Mesenchymal stem cell (in vitro differentiated cells and primary cell): ENCODE measurements at regions not wholly inside any gene's neighbourhood (a gene's known extent, or its start where the extent isn't known, plus 50 kb on each side); places are given as distances from the start of the nearest gene placed in this dataset.

ENCODE experiments used
- DNase-seq: peaks from one replicate; pipeline ENCODE4 v3.0.0-alpha.2; 2013
- H2AFZ ChIP-seq: one replicate; pipeline ENCODE4 v1.6.1; 2013; ENCODE audit warnings: low read depth, mild to moderate bottlenecking, control low read depth, inconsistent platforms, low read length, moderate library complexity
- H2AK5ac ChIP-seq: 2 replicates; pipeline ENCODE4 v1.6.1; 2013; ENCODE audit warnings: low read length, moderate library complexity, mild to moderate bottlenecking, inconsistent platforms; ENCODE audit not compliant: severe bottlenecking
- H2BK120ac ChIP-seq: one replicate; pipeline ENCODE4 v1.6.1; 2013; ENCODE audit warnings: low read depth, mild to moderate bottlenecking, inconsistent platforms, low read length, moderate library complexity
- H2BK12ac ChIP-seq, 2 experiments: one replicate each; pipeline ENCODE4 v1.6.1; 2013; ENCODE audit warnings: inconsistent platforms in 2 of 2, low read length in 2 of 2, mild to moderate bottlenecking in 2 of 2, moderate library complexity in 2 of 2, control low read depth in 1 of 2
- H2BK15ac ChIP-seq: one replicate; pipeline ENCODE4 v1.6.1; 2013; ENCODE audit warnings: mild to moderate bottlenecking, low read depth, inconsistent platforms; ENCODE audit not compliant: poor library complexity, severe bottlenecking
- H2BK5ac ChIP-seq: 2 replicates; pipeline ENCODE4 v1.6.1; 2013; ENCODE audit warnings: low read depth, mild to moderate bottlenecking, low read length, control low read depth, inconsistent platforms; ENCODE audit not compliant: poor library complexity, severe bottlenecking
- H3K14ac ChIP-seq, 2 experiments: one replicate each; pipeline ENCODE4 v1.6.1; 2013; ENCODE audit warnings: inconsistent platforms in 2 of 2, low read length in 2 of 2, control low read depth in 1 of 2, mild to moderate bottlenecking in 1 of 2, moderate library complexity in 1 of 2
- H3K18ac ChIP-seq, 2 experiments: one replicate each; pipeline ENCODE4 v1.6.1; 2013; ENCODE audit warnings: inconsistent platforms in 2 of 2, low read length in 2 of 2, control low read depth in 1 of 2, low read depth in 1 of 2, mild to moderate bottlenecking in 1 of 2
- H3K23ac ChIP-seq, 2 experiments: one replicate each; pipeline ENCODE4 v1.6.1; 2013; ENCODE audit warnings: inconsistent platforms in 2 of 2, low read length in 2 of 2, mild to moderate bottlenecking in 2 of 2, moderate library complexity in 2 of 2, control low read depth in 1 of 2
- H3K27ac ChIP-seq: 2 replicates; pipeline ENCODE4 v1.5.1; 2013; ENCODE audit warnings: mild to moderate bottlenecking, moderate library complexity, low read length, control low read depth, inconsistent platforms; ENCODE audit not compliant: poor library complexity, severe bottlenecking
- H3K27me3 ChIP-seq, 2 experiments: 2 replicates each; pipeline versions ENCODE4 v1.6.1 to v1.7.0; 2013; ENCODE audit warnings: low read length in 2 of 2, mild to moderate bottlenecking in 2 of 2, moderate library complexity in 2 of 2, control low read depth in 1 of 2, inconsistent platforms in 1 of 2; ENCODE audit not compliant: control insufficient read depth in 1 of 2, insufficient read depth in 1 of 2
- H3K36me3 ChIP-seq, 2 experiments: 2 replicates each; pipeline versions ENCODE4 v1.6.1 to v1.7.0; 2013; ENCODE audit warnings: low read length in 2 of 2, control low read depth in 1 of 2, inconsistent platforms in 1 of 2, low read depth in 1 of 2, mild to moderate bottlenecking in 1 of 2; ENCODE audit not compliant: insufficient read depth in 2 of 2, control insufficient read depth in 1 of 2
- H3K4ac ChIP-seq, 2 experiments: one replicate each; pipeline ENCODE4 v1.6.1; 2013; ENCODE audit warnings: inconsistent platforms in 2 of 2, low read length in 2 of 2, mild to moderate bottlenecking in 2 of 2, moderate library complexity in 2 of 2, control low read depth in 1 of 2, low read depth in 1 of 2
- H3K4me1 ChIP-seq: 2 replicates; pipeline ENCODE4 v1.6.1; 2013; ENCODE audit warnings: low read depth, low read length, control low read depth; ENCODE audit not compliant: control insufficient read depth, insufficient read depth
- H3K4me2 ChIP-seq: 2 replicates; pipeline ENCODE4 v1.6.1; 2013; ENCODE audit warnings: low read length, mild to moderate bottlenecking, inconsistent platforms; ENCODE audit not compliant: poor library complexity, severe bottlenecking
- H3K4me3 ChIP-seq, 2 experiments: 2 replicates each; pipeline versions ENCODE4 v1.5.1 to v1.7.0; 2013; ENCODE audit warnings: low read length in 2 of 2, mild to moderate bottlenecking in 2 of 2, control low read depth in 1 of 2, low read depth in 1 of 2; ENCODE audit not compliant: insufficient read depth in 1 of 2
- H3K79me1 ChIP-seq: replicated peaks from 2 replicates; pipeline ENCODE4 v1.6.1; 2013; ENCODE audit warnings: mild to moderate bottlenecking, control low read depth, low read length, inconsistent platforms; ENCODE audit not compliant: poor library complexity, severe bottlenecking
- H3K9ac ChIP-seq: 2 replicates; pipeline ENCODE4 v1.7.0; 2013; ENCODE audit warnings: mild to moderate bottlenecking, low read length, moderate library complexity
- H3K9me3 ChIP-seq: 2 replicates; pipeline ENCODE4 v1.7.0; 2013; ENCODE audit warnings: mild to moderate bottlenecking, low read length; ENCODE audit not compliant: control insufficient read depth
- H4K8ac ChIP-seq: one replicate; pipeline ENCODE4 v1.6.1; 2013; ENCODE audit warnings: inconsistent platforms, mild to moderate bottlenecking, low read length, moderate library complexity
- H4K91ac ChIP-seq: one replicate; pipeline ENCODE4 v1.6.1; 2013; ENCODE audit warnings: mild to moderate bottlenecking, low read length, inconsistent platforms
- WGBS: methylation state at CpG from one replicate; pipeline ENCODE4 v1.1.7; 2013; ENCODE audit warnings: mixed read lengths; 5-methylcytosine and 5-hydroxymethylcytosine counted together

DNA sequence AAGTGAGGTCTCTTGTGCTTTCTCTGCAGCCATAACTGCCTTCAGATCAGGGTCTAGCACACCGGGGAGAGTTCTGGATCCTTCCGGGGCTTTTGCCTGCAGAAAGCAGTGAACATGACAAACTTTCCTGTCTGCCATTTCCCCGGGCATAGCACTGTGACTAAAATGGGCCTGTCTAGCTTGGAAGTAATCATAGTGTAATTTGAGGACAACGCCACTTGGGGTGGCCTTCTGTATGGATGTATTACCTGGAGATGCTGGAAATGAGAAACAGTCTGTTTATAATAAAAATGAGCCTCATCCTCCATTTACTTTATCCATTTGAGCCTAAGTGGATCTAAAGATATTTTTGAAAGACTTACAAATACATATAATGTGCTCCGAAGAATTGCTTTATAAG, 453.7 kb downstream of the VRK1 start:
- 64% methylated on average over 3 of the region's 5 CpGs for WGBS
- no peak overlapping the region for H3K18ac ChIP-seq
- H2AK5ac ChIP-seq, result no peak overlapping the region
- H3K9ac ChIP-seq, result no peak overlapping the region
- no peak overlapping the region for H2BK15ac ChIP-seq
- H3K9me3 ChIP-seq, result peaks cover under 1% of the 10 kb centered on the region
- H3K23ac ChIP-seq, result no peak overlapping the region
- no peak overlapping the region for H3K4ac ChIP-seq
- H4K8ac ChIP-seq, result no peak overlapping the region
- H3K27me3 ChIP-seq, result peaks cover 0 to 53% of the 10 kb centered on the region in 2 experiments
- no peak overlapping the region for H4K91ac ChIP-seq
- H2BK120ac ChIP-seq, result no peak overlapping the region
- H3K4me3 ChIP-seq, result no peak overlapping the region
- no peak overlapping the region for H3K27ac ChIP-seq
- no peak overlapping the region for H3K14ac ChIP-seq
- no peak overlapping the region for H2BK5ac ChIP-seq
- H2BK12ac ChIP-seq, result no peak overlapping the region
- H3K4me2 ChIP-seq, result no peak overlapping the region
- H3K4me1 ChIP-seq, result no peaks in the 10 kb centered on the region
- no peaks in the 10 kb centered on the region for H3K79me1 ChIP-seq
- DNase-seq, result no peak
- H3K36me3 ChIP-seq, result no peaks in the 10 kb centered on the region
- no peak overlapping the region for H2AFZ ChIP-seq

DNA sequence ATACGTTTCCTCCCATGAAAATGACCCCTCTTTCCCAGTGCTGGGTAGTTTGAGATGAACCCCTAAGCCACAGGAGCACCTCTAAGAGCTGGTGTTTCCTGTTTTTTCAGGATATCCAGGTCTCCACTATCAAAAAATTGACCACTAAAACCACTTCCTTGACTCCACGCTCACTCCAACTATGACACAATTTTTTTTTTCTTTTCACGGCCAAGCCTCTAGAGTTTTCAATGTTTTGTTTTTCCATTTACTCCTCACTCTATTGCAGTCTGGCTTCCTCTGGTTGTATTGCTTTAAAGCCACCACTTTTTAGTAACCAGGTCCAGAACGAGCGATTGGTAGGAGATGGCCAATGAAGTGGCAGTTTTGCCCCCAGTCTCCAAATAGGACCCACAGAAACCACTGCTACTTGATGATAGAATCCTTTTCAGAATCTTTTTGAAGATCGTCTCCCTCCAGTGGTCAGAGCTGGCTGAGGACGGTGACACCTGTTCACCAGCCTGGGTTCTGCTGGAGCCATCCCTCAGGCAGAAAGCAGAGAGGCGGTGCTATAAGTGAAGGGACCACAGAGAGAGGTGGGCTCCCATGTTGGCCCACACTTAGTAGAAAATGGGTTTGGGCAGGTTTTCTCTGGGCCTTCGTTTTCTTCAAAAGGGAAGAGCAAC, 454.4 kb downstream of the VRK1 start:
- no peak overlapping the region for H3K4ac ChIP-seq
- H2AK5ac ChIP-seq, result no peak overlapping the region
- WGBS, result 67% methylated on average over 9 of the region's 9 CpGs

DNA sequence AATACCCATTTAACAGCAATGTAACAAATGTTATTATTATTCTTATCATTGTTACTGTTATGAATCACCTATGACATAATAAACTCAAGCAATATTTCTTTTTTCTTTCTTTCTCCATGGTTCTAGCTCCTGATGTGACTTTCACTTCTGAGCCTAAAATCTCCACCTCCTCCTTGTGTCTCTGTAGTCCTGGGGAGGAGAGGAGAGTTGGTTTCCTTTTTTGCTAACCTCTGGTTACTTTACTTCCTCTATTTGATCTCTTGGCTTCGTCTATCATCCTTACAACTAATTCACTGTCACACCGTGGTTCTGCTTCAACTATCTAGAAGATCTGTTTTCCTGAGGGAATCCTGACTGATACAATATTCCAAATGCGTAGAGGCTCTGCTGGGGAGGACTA, 456.6 kb downstream of the VRK1 start:
- H2AFZ ChIP-seq, result no peak overlapping the region
- no peak for DNase-seq
- H2BK15ac ChIP-seq, result no peak overlapping the region
- H3K23ac ChIP-seq, result no peak overlapping the region
- no peaks in the 10 kb centered on the region for H3K4me1 ChIP-seq
- H3K27ac ChIP-seq, result no peak overlapping the region
- H2BK120ac ChIP-seq, result no peak overlapping the region
- H2BK5ac ChIP-seq, result no peak overlapping the region
- WGBS, result 69% methylated on average over 2 of the region's 3 CpGs
- no peak overlapping the region for H3K14ac ChIP-seq
- no peaks in the 10 kb centered on the region for H3K36me3 ChIP-seq
- no peak overlapping the region for H3K4me3 ChIP-seq
- no peak overlapping the region for H3K4me2 ChIP-seq
- no peak overlapping the region for H4K91ac ChIP-seq
- no peak overlapping the region for H3K18ac ChIP-seq
- peaks cover 0 to 55% of the 10 kb centered on the region in 2 experiments for H3K27me3 ChIP-seq
- no peak overlapping the region for H3K9ac ChIP-seq
- H3K4ac ChIP-seq, result no peak overlapping the region
- H3K79me1 ChIP-seq, result no peaks in the 10 kb centered on the region
- no peak overlapping the region for H2AK5ac ChIP-seq
- H3K9me3 ChIP-seq, result peaks cover 2% of the 10 kb centered on the region
- no peak overlapping the region for H2BK12ac ChIP-seq
- H4K8ac ChIP-seq, result no peak overlapping the region

More for the DNA sequence above, 454.4 kb downstream of the VRK1 start:
- peaks cover 0 to 54% of the 10 kb centered on the region in 2 experiments for H3K27me3 ChIP-seq
- no peak overlapping the region for H4K8ac ChIP-seq
- no peak overlapping the region for H2BK15ac ChIP-seq
- H2AFZ ChIP-seq, result no peak overlapping the region
- no peak overlapping the region for H3K23ac ChIP-seq
- H2BK120ac ChIP-seq, result no peak overlapping the region
- H3K79me1 ChIP-seq, result no peaks in the 10 kb centered on the region
- H3K9me3 ChIP-seq, result peaks cover 2% of the 10 kb centered on the region
- H3K14ac ChIP-seq, result no peak overlapping the region
- H2BK12ac ChIP-seq, result no peak overlapping the region
- DNase-seq, result no peak
- no peak overlapping the region for H3K18ac ChIP-seq
- H3K36me3 ChIP-seq, result no peaks in the 10 kb centered on the region
- H3K9ac ChIP-seq, result no peak overlapping the region
- no peak overlapping the region for H3K4me2 ChIP-seq
- no peaks in the 10 kb centered on the region for H3K4me1 ChIP-seq
- no peak overlapping the region for H3K4me3 ChIP-seq
- H3K27ac ChIP-seq, result no peak overlapping the region
- H2BK5ac ChIP-seq, result no peak overlapping the region
- no peak overlapping the region for H4K91ac ChIP-seq

DNA sequence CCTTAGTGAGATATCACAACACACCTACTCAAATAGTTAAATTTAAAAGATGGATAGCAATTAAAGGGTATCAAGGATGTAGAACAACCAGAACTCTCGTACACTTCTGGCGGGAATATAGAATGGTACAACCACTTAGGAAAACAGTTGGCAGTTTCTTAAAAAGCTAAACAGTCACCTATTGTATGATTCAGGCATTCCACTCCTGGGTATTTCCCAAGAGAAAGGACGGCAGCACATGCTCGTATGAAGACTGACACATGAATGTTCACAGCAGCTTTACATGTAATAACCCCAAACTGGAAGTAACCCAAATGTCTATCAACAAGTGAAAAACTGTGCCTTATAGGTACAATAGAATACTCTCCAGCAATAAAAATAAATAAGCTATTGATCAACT, 465.2 kb downstream of the VRK1 start:
- H2AK5ac ChIP-seq, result no peak overlapping the region
- no peak overlapping the region for H3K9ac ChIP-seq
- no peak overlapping the region for H3K4me3 ChIP-seq
- no peak overlapping the region for H4K8ac ChIP-seq
- no peak overlapping the region for H2BK120ac ChIP-seq
- peaks cover 12% of the 10 kb centered on the region for H3K9me3 ChIP-seq
- H2BK5ac ChIP-seq, result no peak overlapping the region
- no peak overlapping the region for H2BK12ac ChIP-seq
- H3K18ac ChIP-seq, result no peak overlapping the region
- H3K27ac ChIP-seq, result no peak overlapping the region
- no peak overlapping the region for H2AFZ ChIP-seq
- no peak overlapping the region for H3K4me2 ChIP-seq
- peaks cover 0 to 14% of the 10 kb centered on the region in 2 experiments for H3K27me3 ChIP-seq
- no peak overlapping the region for H3K14ac ChIP-seq
- no peak overlapping the region for H3K4ac ChIP-seq
- no peaks in the 10 kb centered on the region for H3K4me1 ChIP-seq
- DNase-seq, result no peak
- H2BK15ac ChIP-seq, result no peak overlapping the region
- H4K91ac ChIP-seq, result no peak overlapping the region
- no peak overlapping the region for H3K23ac ChIP-seq
- WGBS, result 86% methylated on average over 4 of the region's 4 CpGs
- H3K36me3 ChIP-seq, result no peaks in the 10 kb centered on the region
- no peaks in the 10 kb centered on the region for H3K79me1 ChIP-seq
